ENCODE measurements at regions not wholly inside any gene's neighbourhood (a gene's known extent, or its start where the extent isn't known, plus 50 kb on each side); places are given as distances from the start of the nearest gene placed in this dataset.

DNA sequence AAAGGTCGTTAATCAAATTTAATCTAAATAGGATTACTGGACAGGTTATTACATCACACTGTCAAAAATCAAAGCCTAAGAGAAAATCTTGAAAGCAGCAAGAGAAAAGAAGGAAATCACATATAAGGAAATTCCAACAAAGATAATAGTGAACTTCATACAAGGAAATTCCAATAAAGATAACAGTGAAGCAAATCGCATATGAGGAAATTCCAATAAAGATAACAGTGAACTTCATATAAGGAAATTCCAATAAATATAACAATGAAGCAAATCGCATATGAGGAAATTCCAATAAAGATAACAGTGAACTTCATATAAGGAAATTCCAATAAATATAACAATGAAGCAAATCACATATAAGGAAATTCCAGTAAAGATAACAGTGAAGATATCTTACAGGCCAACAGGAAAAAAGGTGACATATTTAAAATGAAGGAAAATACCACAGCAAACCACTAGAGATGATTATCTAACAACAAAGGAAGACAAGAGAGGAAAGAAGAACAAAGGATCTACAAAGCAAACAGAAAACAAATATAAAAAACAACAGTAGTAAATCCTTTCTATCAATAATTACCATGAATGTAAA is 787.7 kb downstream of the CCDC85A start:
- no peak for TF ChIP-seq CTCF (IDR thresholded peaks at IDR 0.05; ENCODE audit: borderline replicate concordance, control extremely low read depth, extremely low read depth, insufficient read depth, missing control alignments)
- in situ Hi-C loops (cut with MboI; ENCODE audit: low sequenced_read_pairs, unreplicated experiment): no loop called here
- no peak for DNase-seq (ENCODE audit: low spot score)

GRCh38 chr2:56981554-56981953 is 797.8 kb downstream of the CCDC85A start:
- no peak for DNase-seq (ENCODE audit: low spot score)
- in situ Hi-C loops (cut with MboI; ENCODE audit: low sequenced_read_pairs, unreplicated experiment): no loop called here
- no peak for TF ChIP-seq CTCF (IDR thresholded peaks at IDR 0.05; ENCODE audit: borderline replicate concordance, control extremely low read depth, extremely low read depth, insufficient read depth, missing control alignments)

DNA sequence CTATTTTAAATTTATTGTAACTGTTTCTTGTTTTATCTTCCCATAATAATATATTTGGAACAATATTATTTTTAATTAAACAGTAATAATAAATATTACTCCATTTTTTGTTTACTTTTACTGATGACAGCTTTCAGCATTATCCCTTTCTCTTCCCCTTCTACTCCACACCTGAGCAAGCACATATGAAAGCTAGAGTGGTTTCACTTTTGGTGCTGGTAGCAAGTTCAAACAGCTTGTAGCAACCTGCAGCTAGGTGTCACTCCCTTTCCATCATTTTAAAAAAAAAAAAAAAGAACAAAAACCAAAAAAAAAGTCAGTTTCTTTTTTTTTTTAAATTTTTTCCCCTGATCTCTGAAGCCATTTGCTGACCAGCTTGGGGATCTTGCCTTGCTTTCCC is 801.8 kb downstream of the CCDC85A start:
- no peak for TF ChIP-seq CTCF (IDR thresholded peaks at IDR 0.05; ENCODE audit: borderline replicate concordance, control extremely low read depth, extremely low read depth, insufficient read depth, missing control alignments)
- DNase-seq (ENCODE audit: low spot score): no peak
- in situ Hi-C loops (cut with MboI; ENCODE audit: low sequenced_read_pairs, unreplicated experiment): no loop called here

DNA sequence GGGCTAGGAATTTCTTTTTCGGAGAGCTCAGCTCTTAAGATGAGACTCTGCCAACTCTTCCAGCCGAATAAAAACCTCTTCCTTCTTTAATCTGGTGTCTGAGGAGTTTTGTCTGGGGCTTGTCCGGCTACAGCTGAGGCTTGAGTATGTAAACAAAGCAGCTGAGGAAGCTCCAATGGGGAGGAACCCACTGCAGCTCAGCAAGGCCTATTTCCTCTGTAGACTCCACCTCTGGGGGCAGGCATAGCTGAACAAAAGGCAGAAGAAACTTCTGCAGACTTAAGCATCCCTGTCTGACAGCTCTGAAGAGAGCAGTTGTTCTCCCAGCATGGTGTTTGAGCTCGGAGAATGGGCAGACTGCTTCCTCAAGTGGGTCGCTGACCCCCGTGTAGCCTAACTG is 838.7 kb downstream of the CCDC85A start:
- no peak for DNase-seq (ENCODE audit: low spot score)
- TF ChIP-seq CTCF (IDR thresholded peaks at IDR 0.05; ENCODE audit: borderline replicate concordance, control extremely low read depth, extremely low read depth, insufficient read depth, missing control alignments): no peak
- in situ Hi-C loops (cut with MboI; ENCODE audit: low sequenced_read_pairs, unreplicated experiment): no loop called here

DNA sequence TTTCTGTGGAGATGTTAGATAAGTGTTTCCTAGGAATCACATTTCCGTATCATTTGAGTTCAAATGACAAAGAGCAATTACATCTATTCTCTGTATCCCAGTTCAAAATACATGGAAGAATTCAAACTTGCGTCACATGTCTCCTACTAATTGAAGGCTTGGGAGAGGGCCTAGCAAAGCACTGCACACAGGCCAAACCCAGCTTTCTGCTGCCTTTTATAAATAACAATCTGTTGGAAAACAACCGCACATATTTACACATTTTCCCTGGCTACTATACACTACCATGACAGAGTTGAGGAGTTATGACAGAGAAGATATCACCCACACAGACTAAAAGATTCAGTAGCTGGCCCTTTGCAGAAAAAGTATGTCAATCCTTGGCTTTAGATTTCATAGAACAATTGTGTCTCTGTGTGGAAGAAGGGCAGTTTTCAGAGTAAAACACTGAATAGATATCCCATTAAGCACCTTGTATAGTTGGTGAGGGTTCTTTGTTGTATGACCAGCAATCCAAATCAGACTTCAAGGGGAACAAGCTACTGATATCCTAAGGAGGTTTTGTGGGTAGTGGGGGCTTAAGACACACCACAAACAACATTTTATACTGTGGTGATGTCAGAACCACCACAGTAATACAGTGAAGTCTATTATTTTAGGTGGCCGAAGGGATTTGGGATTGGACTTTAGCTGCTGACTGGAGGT is 861.3 kb downstream of the CCDC85A start:
- in situ Hi-C loops (cut with MboI; ENCODE audit: low sequenced_read_pairs, unreplicated experiment): no loop called here
- TF ChIP-seq CTCF (IDR thresholded peaks at IDR 0.05; ENCODE audit: borderline replicate concordance, control extremely low read depth, extremely low read depth, insufficient read depth, missing control alignments): no peak
- DNase-seq (ENCODE audit: low spot score): no peak

- no peak for DNase-seq (ENCODE audit: low spot score)
- TF ChIP-seq CTCF (IDR thresholded peaks at IDR 0.05; ENCODE audit: borderline replicate concordance, control extremely low read depth, extremely low read depth, insufficient read depth, missing control alignments): no peak
- in situ Hi-C loops (cut with MboI; ENCODE audit: low sequenced_read_pairs, unreplicated experiment): no loop called here
Measured at GRCh38 chr2:57049273-57049672, 865.5 kb downstream of the CCDC85A start.

Measured in GM13976 (cell line).